ENCODE measurements at regions not wholly inside any gene's neighbourhood (a gene's known extent, or its start where the extent isn't known, plus 50 kb on each side); places are given as distances from the start of the nearest gene placed in this dataset.

DNA sequence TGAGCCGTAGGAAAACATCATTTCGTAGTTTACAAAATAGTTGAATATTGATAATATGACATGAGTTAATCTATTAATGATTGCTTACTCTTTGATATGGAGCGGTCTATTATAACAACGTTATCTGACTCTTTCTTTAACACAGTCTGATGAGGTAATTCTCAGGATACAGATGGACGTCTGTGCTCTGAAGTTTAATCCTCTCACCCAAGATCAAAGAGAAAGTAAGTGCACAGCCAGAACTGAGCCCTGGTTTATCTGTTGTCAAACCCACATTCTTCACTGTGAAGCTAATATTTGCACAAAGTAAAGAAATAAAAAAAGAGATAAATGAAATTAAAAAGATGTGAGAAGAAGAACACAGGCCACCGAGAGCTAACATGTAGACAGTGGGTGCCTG is 190.9 kb upstream of the COPS8 start:
- ChIA-PET CTCF (ENCODE audit: low intra/inter-chr PET ratio) (no interaction called here), POLR2A (no interaction called here)
- no peak overlapping the region for H3K4me3 ChIP-seq
- no peaks in the 10 kb centered on the region for H3K27me3 ChIP-seq (ENCODE audit: control insufficient read depth in 2 of 2, insufficient read depth in 2 of 2, low read length in 2 of 2)
- H3K9ac ChIP-seq (ENCODE audit: insufficient read depth in 1 of 2, low read depth in 2 of 2, low read length in 2 of 2), result no peak overlapping the region
- H2AFZ ChIP-seq (ENCODE audit: low read depth, low read length), result no peak overlapping the region
- no peaks in the 10 kb centered on the region for H3K4me1 ChIP-seq (replicated peaks in 1 of 2; ENCODE audit: control insufficient read depth in 2 of 2, insufficient read depth in 2 of 2, low read length in 2 of 2)
- no peak overlapping the region for H3K4me2 ChIP-seq (ENCODE audit: insufficient read depth, low read length)
- no peaks in the 10 kb centered on the region for H3K36me3 ChIP-seq (ENCODE audit: control insufficient read depth, insufficient read depth, low read length)
- in situ Hi-C loops (cut with MboI) (no loop called here), intact Hi-C loops (cut with micrococcal nuclease) (no loop called here)
- no peaks in the 10 kb centered on the region for H3K79me2 ChIP-seq (ENCODE audit: control insufficient read depth, insufficient read depth, low read length)
- TF ChIP-seq ZNF316 (IDR thresholded peaks at IDR 0.05), result no peak
- H3K9me3 ChIP-seq (replicated peaks; ENCODE audit: control insufficient read depth, insufficient read depth, low read depth, low read length), result no peaks in the 10 kb centered on the region
- H3K9me1 ChIP-seq (ENCODE audit: control insufficient read depth, insufficient read depth, low read length), result no peaks in the 10 kb centered on the region
- no peak for FAIRE-seq
- no peaks in the 10 kb centered on the region for H4K20me1 ChIP-seq (replicated peaks; ENCODE audit: control insufficient read depth, insufficient read depth, low read length)
- 3% methylated on average over 6 of the region's 6 CpGs for WGBS (ENCODE audit: insufficient coverage, low coverage, missing lambda C conversion rate)
- no peak for ATAC-seq
- no peak for DNase-seq (ENCODE audit: extremely low read depth in 1 of 4, low spot score in 3 of 4)
- no peak overlapping the region for H3K27ac ChIP-seq (ENCODE audit: extremely low read depth, low read depth, low read length)
- BruUV-seq (replicated peaks), result no TSS peak

DNA sequence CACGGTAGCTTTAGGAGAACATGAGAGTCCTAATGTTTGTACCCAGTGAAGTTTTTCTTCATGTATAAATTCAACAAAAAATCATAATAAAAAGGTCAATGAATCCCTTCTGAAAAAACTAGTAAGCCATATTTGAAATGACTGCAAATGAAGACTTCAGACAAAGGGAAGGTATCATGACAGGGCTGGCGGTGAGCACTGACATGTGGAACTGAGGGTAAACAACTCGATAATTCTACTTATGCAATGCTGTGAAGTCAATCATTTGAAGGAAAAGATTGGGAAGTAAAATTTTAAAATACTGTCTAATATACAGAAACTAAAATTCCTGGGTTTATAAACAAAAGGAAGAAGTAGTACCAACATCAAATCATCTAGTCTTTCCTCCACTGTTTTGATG is 190.2 kb upstream of the COPS8 start:
- ChIA-PET CTCF (ENCODE audit: low intra/inter-chr PET ratio) (no interaction called here), POLR2A (no interaction called here)
- TF ChIP-seq SMARCC2 (IDR thresholded peaks at IDR 0.05; ENCODE audit: low read depth), result no peak
- no peak for TF ChIP-seq ZNF561 (CRISPR knock-in tag; conservative IDR thresholded peaks at IDR 0.05)
- no peak for TF ChIP-seq SIX5 (IDR thresholded peaks at IDR 0.05; ENCODE audit: borderline replicate concordance in 1 of 2, insufficient read depth in 1 of 2, low read depth in 1 of 2, low read length in 2 of 2)
- TF ChIP-seq ZNF408 (CRISPR knock-in tag; IDR thresholded peaks at IDR 0.05; ENCODE audit: low read depth), result no peak
- no peak for TF ChIP-seq ZFP1 (CRISPR knock-in tag; IDR thresholded peaks at IDR 0.05)
- TF ChIP-seq ZNF41 (CRISPR knock-in tag; conservative IDR thresholded peaks at IDR 0.05), result no peak
- no peak for TF ChIP-seq SAFB2 (IDR thresholded peaks at IDR 0.05; ENCODE audit: borderline replicate concordance, low read depth, low read length, severe bottlenecking)
- Histone ChIP-seq H3K36me3 (ENCODE audit: control insufficient read depth, insufficient read depth, low read length) (no peaks in the 10 kb centered on the region), H3K27me3 (ENCODE audit: control insufficient read depth in 2 of 2, insufficient read depth in 2 of 2, low read length in 2 of 2) (no peaks in the 10 kb centered on the region), H3K79me2 (ENCODE audit: control insufficient read depth, insufficient read depth, low read length) (no peaks in the 10 kb centered on the region), H3K9ac (ENCODE audit: insufficient read depth in 1 of 2, low read depth in 2 of 2, low read length in 2 of 2) (no peak overlapping the region), H3K9me3 (replicated peaks; ENCODE audit: control insufficient read depth, insufficient read depth, low read depth, low read length) (no peaks in the 10 kb centered on the region), H3K9me1 (ENCODE audit: control insufficient read depth, insufficient read depth, low read length) (no peaks in the 10 kb centered on the region), H2AFZ (ENCODE audit: low read depth, low read length) (no peak overlapping the region), H3K4me2 (ENCODE audit: insufficient read depth, low read length) (no peak overlapping the region), H4K20me1 (replicated peaks; ENCODE audit: control insufficient read depth, insufficient read depth, low read length) (no peaks in the 10 kb centered on the region), H3K27ac (ENCODE audit: extremely low read depth, low read depth, low read length) (no peak overlapping the region), H3K4me3 (no peak overlapping the region), H3K4me1 (replicated peaks in 1 of 2; ENCODE audit: control insufficient read depth in 2 of 2, insufficient read depth in 2 of 2, low read length in 2 of 2) (no peaks in the 10 kb centered on the region)
- no peak for DNase-seq (ENCODE audit: extremely low read depth in 1 of 4, low spot score in 3 of 4)
- no peak for ATAC-seq
- intact Hi-C loops (cut with micrococcal nuclease) (no loop called here), in situ Hi-C loops (cut with MboI) (no loop called here)
- 0% methylated on average over 3 of the region's 3 CpGs for WGBS (ENCODE audit: insufficient coverage, low coverage, missing lambda C conversion rate)
- FAIRE-seq, result no peak
- no TSS peak for BruUV-seq (replicated peaks)

Data from K562 (cell line).